K562 (cell line): ENCODE measurements at regions not wholly inside any gene's neighbourhood (a gene's known extent, or its start where the extent isn't known, plus 50 kb on each side); places are given as distances from the start of the nearest gene placed in this dataset.

Experiments
- ATAC-seq: fragments of 200-7000 bp; cut with Tn5 transposase; 3 replicates; pipeline ENCODE4 v1.9.1; 2020; ENCODE audit warnings: moderate library complexity
- BruUV-seq: library from RNA; stranded (reverse); fragments of 400-500 nt; replicated peaks from 2 replicates; lab custom pipeline; 2021; lab: Mats Ljungman, UMichigan
- CTCF ChIA-PET: fragments of 300-600 bp; formaldehyde crosslinking; extraction: SDS; loops from one replicate; lab custom pipeline; 2021; ENCODE audit warnings: low intra/inter-chr PET ratio; lab: Yijun Ruan, JAX
- POLR2A ChIA-PET: fragments of 300-600, 350-650 bp; sonication (Branson Sonifier 250); formaldehyde crosslinking; extraction: SDS; loops from one replicate; lab custom pipeline; 2021; ENCODE audit warnings: antibody characterized with exemption, inconsistent platforms; lab: Yijun Ruan, JAX
- DNase-seq, 4 experiments: peaks; one replicate each; pipeline versions ENCODE4 v3.0.0 to v3.0.0-alpha.2; 2011 to 2018; ENCODE audit warnings: low spot score in 3 of 4, mixed read lengths in 3 of 4; ENCODE audit errors: extremely low read depth in 1 of 4
- FAIRE-seq: peaks from 2 replicates; lab custom pipeline; 2011; peaks lifted over from hg19 to GRCh38; lab: Jason Lieb, UNC
- H2AFZ ChIP-seq: 2 replicates; pipeline ENCODE4 v1.6.0; 2011; ENCODE audit warnings: low read depth, low read length, control low read depth, inconsistent platforms
- H3K27ac ChIP-seq: fragments of 200-600 bp; 3 replicates; pipeline ENCODE4 v1.8.0; 2011; ENCODE audit warnings: low read depth, mild to moderate bottlenecking, control low read depth, inconsistent platforms, low read length, moderate library complexity, mixed read lengths; ENCODE audit errors: extremely low read depth
- H3K27me3 ChIP-seq, 2 experiments: fragments of 300-600 bp in 1 of 2; 2 replicates in 1 of 2; 3 replicates in 1 of 2; pipeline versions ENCODE4 v1.6.0 to v1.8.0; 2011; ENCODE audit warnings: inconsistent platforms in 2 of 2, low read length in 2 of 2, mild to moderate bottlenecking in 1 of 2, mixed read lengths in 1 of 2, moderate library complexity in 1 of 2; ENCODE audit not compliant: control insufficient read depth in 2 of 2, insufficient read depth in 2 of 2
- H3K36me3 ChIP-seq: fragments of 300-600 bp; 3 replicates; pipeline ENCODE4 v1.8.0; 2011; ENCODE audit warnings: mild to moderate bottlenecking, low read length, inconsistent platforms; ENCODE audit not compliant: control insufficient read depth, insufficient read depth
- H3K4me1 ChIP-seq, 2 experiments: fragments of 200-600 bp in 1 of 2; replicated peaks in 1 of 2; 2 replicates in 1 of 2; 3 replicates in 1 of 2; pipeline versions ENCODE4 v1.5.1 to v1.8.0; 2011; ENCODE audit warnings: inconsistent platforms in 2 of 2, low read length in 2 of 2, mild to moderate bottlenecking in 1 of 2, mixed read lengths in 1 of 2, moderate library complexity in 1 of 2; ENCODE audit not compliant: control insufficient read depth in 2 of 2, insufficient read depth in 2 of 2
- H3K4me2 ChIP-seq: 2 replicates; pipeline ENCODE4 v1.6.1; 2011; ENCODE audit warnings: low read length, control low read depth, inconsistent platforms, mixed read lengths; ENCODE audit not compliant: insufficient read depth
- H3K4me3 ChIP-seq: fragments of 200-600 bp; sonication (generic), shearing (Covaris generic); 2 replicates; pipeline ENCODE4 v1.5.1; 2016; ENCODE audit warnings: control low read depth, inconsistent platforms
- H3K79me2 ChIP-seq: fragments of 200-600 bp; 3 replicates; pipeline ENCODE4 v1.8.0; 2011; ENCODE audit warnings: low read length, inconsistent platforms; ENCODE audit not compliant: control insufficient read depth, insufficient read depth
- H3K9ac ChIP-seq, 2 experiments: 2 replicates each; pipeline versions ENCODE4 v1.6.0 to v1.6.1; 2011; ENCODE audit warnings: low read depth in 2 of 2, low read length in 2 of 2, control low read depth in 1 of 2, inconsistent platforms in 1 of 2, mild to moderate bottlenecking in 1 of 2, mixed read lengths in 1 of 2; ENCODE audit not compliant: insufficient read depth in 1 of 2
- H3K9me1 ChIP-seq: one replicate; pipeline ENCODE4 v1.6.0; 2011; ENCODE audit warnings: inconsistent platforms, mild to moderate bottlenecking, low read length, moderate library complexity; ENCODE audit not compliant: control insufficient read depth, insufficient read depth
- H3K9me3 ChIP-seq: replicated peaks from 2 replicates; pipeline ENCODE4 v1.5.1; 2011; ENCODE audit warnings: low read depth, low read length, inconsistent platforms; ENCODE audit not compliant: control insufficient read depth, insufficient read depth
- H4K20me1 ChIP-seq: replicated peaks from 2 replicates; pipeline ENCODE4 v1.6.1; 2011; ENCODE audit warnings: low read length, inconsistent platforms, mixed read lengths; ENCODE audit not compliant: control insufficient read depth, insufficient read depth
- CREB5 ChIP-seq: fragments of 250-450 bp; sonication (Bioruptor Pico); IDR thresholded peaks from 2 replicates; pipeline ENCODE4 v1.5.0; 2020; ENCODE audit warnings: mild to moderate bottlenecking
- ELF1 ChIP-seq: fragments of 200-800 bp; sonication (Bioruptor generic); IDR thresholded peaks from 2 replicates; pipeline ENCODE4 v1.6.1; 2016; ENCODE audit warnings: missing genetic modification characterization, missing compliant biosample characterization
- GABPB1 ChIP-seq: sonication (generic); formaldehyde crosslinking; IDR thresholded peaks from 2 replicates; pipeline ENCODE4 v1.8.0; 2022; ENCODE audit warnings: mild to moderate bottlenecking, missing genetic modification reagents
- KAT7 ChIP-seq: sonication (generic); formaldehyde crosslinking; IDR thresholded peaks from 2 replicates; pipeline ENCODE4 v1.8.0; 2022; ENCODE audit warnings: missing genetic modification reagents, mild to moderate bottlenecking, borderline replicate concordance
- KLF10 ChIP-seq: fragments of 250-450 bp; sonication (Bioruptor Pico); IDR thresholded peaks from 2 replicates; pipeline ENCODE4 v1.6.1; 2021; ENCODE audit warnings: matching md5 sums
- NCOA1 ChIP-seq: fragments of 450-650 bp; IDR thresholded peaks from 2 replicates; pipeline ENCODE4 v1.6.1; 2016; ENCODE audit warnings: low read depth
- OTX1 ChIP-seq: fragments of 450-650 bp; formaldehyde crosslinking; IDR thresholded peaks from 2 replicates; pipeline ENCODE4 v1.4.0; 2022; ENCODE audit warnings: mild to moderate bottlenecking
- POLR2AphosphoS5 ChIP-seq: IDR thresholded peaks from 2 replicates; pipeline ENCODE4 v1.6.1; 2011; ENCODE audit warnings: mild to moderate bottlenecking, low read depth, low read length, moderate library complexity; ENCODE audit not compliant: control insufficient read depth, insufficient read depth
- RBBP5 ChIP-seq: fragments of 200-600 bp; sonication (generic); IDR thresholded peaks from 2 replicates; pipeline ENCODE4 v1.6.1; 2012; ENCODE audit warnings: borderline replicate concordance, mild to moderate bottlenecking, low read length, control low read depth, inconsistent platforms; ENCODE audit not compliant: insufficient read depth, poor library complexity, severe bottlenecking
- RFX7 ChIP-seq: fragments of 250-450 bp; sonication (Bioruptor Pico); IDR thresholded peaks from 2 replicates; pipeline ENCODE4 v1.5.1; 2021; ENCODE audit warnings: mild to moderate bottlenecking
- SRSF9 ChIP-seq: fragments of 200-400 bp; formaldehyde crosslinking; IDR thresholded peaks from 2 replicates; pipeline ENCODE4 v1.6.1; 2017; ENCODE audit warnings: low read depth, low read length, borderline replicate concordance
- TRIM24 ChIP-seq, 2 experiments: fragments of 450-650 bp; IDR thresholded peaks; 2 replicates each; pipeline ENCODE4 v1.6.1; 2016
- VEZF1 ChIP-seq: fragments of 200-800 bp; sonication (Bioruptor generic); IDR thresholded peaks from 2 replicates; pipeline ENCODE4 v1.6.1; 2017; ENCODE audit warnings: missing genetic modification characterization, missing compliant biosample characterization
- YBX1 ChIP-seq: fragments of 450-650 bp; IDR thresholded peaks from 2 replicates; pipeline ENCODE4 v1.7.1; 2016; ENCODE audit warnings: mild to moderate bottlenecking
- ZBTB1 ChIP-seq: sonication (generic); formaldehyde crosslinking; IDR thresholded peaks from 2 replicates; pipeline ENCODE4 v1.8.1; 2023; ENCODE audit warnings: missing genetic modification reagents, low read depth, mild to moderate bottlenecking, borderline replicate concordance
- ZNF57 ChIP-seq: fragments of 450-650 bp; formaldehyde crosslinking; IDR thresholded peaks from 2 replicates; pipeline ENCODE4 v1.4.0; 2020; ENCODE audit warnings: mild to moderate bottlenecking, moderate library complexity
- ZNF764 ChIP-seq: fragments of 250-450 bp; sonication (Bioruptor Pico); IDR thresholded peaks from 2 replicates; pipeline ENCODE4 v1.4.0; 2020; ENCODE audit warnings: low read depth, mild to moderate bottlenecking, moderate library complexity
- WGBS: fragments of 100-300 bp; shearing (Covaris generic); methylation state at CpG from one replicate; pipeline ENCODE4 v1.1.6; 2016; ENCODE audit warnings: low coverage, mixed read lengths; ENCODE audit not compliant: insufficient coverage; ENCODE audit errors: missing lambda C conversion rate; 5-methylcytosine and 5-hydroxymethylcytosine counted together
- in situ Hi-C: fragments of 300-500 bp; cut with MboI; formaldehyde crosslinking; loops from 4 replicates; pipeline ENCODE4 v1.15.0; 2018; ENCODE audit warnings: inconsistent platforms, mixed read lengths
- intact Hi-C: fragments of 100-400 bp; cut with micrococcal nuclease; formaldehyde crosslinking; loops from 2 replicates; pipeline ENCODE4 v1.14.2; 2022

GRCh38 chr16:85462714-85463611 lies 150.2 kb upstream of the GSE1 start:
- WGBS: 13% methylated on average over 33 of the region's 80 CpGs
- TF ChIP-seq RFX7: no peak
- 0 out of 2 replicates have a peak, but pooled peaks have one; percentile 4 for TF ChIP-seq POLR2AphosphoS5
- TF ChIP-seq ZNF57: no peak
- no peak for TF ChIP-seq OTX1
- TF ChIP-seq NCOA1: no peak
- no peak for TF ChIP-seq CREB5 (CRISPR knock-in tag)
- TF ChIP-seq ZNF764: no peak
- TF ChIP-seq TRIM24 (IDR thresholded peaks at IDR 0.05): no peak
- no peak for TF ChIP-seq YBX1
- no peak for TF ChIP-seq KLF10 (CRISPR knock-in tag)
- TF ChIP-seq GABPB1: no peak
- TF ChIP-seq ZBTB1: 0 out of 2 replicates have a peak, but pooled peaks have one; percentile 31
- peak; percentile 40 for TF ChIP-seq RBBP5
- no peak for TF ChIP-seq SRSF9
- 0 out of 2 replicates have a peak, but pooled peaks have one; percentile 55 for TF ChIP-seq KAT7
- TF ChIP-seq ELF1 (tag): no peak
- peak; percentile 77 for TF ChIP-seq VEZF1 (CRISPR knock-in tag)

More at GRCh38 chr16:85462714-85463611, 150.2 kb upstream of the GSE1 start:
- no peaks in the 10 kb centered on the region for H3K27me3 ChIP-seq
- ChIA-PET POLR2A (interaction anchor here (1.7 to 2.3 kb wide), 3 partner anchors 13 to 107 kb away, joined by 7 to 9 read pairs (median 7); no protein-coding TSS in a partner anchor), CTCF (no interaction called here)
- H3K4me2 ChIP-seq: peak overlapping the region; percentile 63
- no peak for FAIRE-seq
- intact Hi-C loops: loop anchor here (5.0 kb wide), 2 partner anchors 89 to 149 kb away; partner anchors contain the start of gene GSE1
- H3K4me3 ChIP-seq: peak overlapping the region; percentile 36
- H3K4me1 ChIP-seq: peaks cover 45 to 78% of the 10 kb centered on the region in 2 experiments
- H3K79me2 ChIP-seq: peaks cover 56% of the 10 kb centered on the region
- peak overlapping the region; percentile 47 for H2AFZ ChIP-seq
- no TSS peak for BruUV-seq
- peaks cover 13% of the 10 kb centered on the region for H3K9me1 ChIP-seq
- H3K9me3 ChIP-seq: no peaks in the 10 kb centered on the region
- peak overlapping the region; percentile 57; the same call in 2 of the 3 replicates for H3K27ac ChIP-seq
- ATAC-seq: peak; percentile 18
- DNase-seq: peak; percentile 65 to 82 (median 79)
- peak overlapping the region; percentile 41 to 92; a peak in 3 of 4 replicates for H3K9ac ChIP-seq
- in situ Hi-C loops: no loop called here
- H4K20me1 ChIP-seq: peaks cover 11% of the 10 kb centered on the region
- peaks cover 11% of the 10 kb centered on the region; the same call in 2 of the 3 replicates for H3K36me3 ChIP-seq
